H1 (cell line): ENCODE measurements at regions not wholly inside any gene's neighbourhood (a gene's known extent, or its start where the extent isn't known, plus 50 kb on each side); places are given as distances from the start of the nearest gene placed in this dataset.

Experiments used
- CTCF ChIA-PET: fragments of 300-600 bp; sonication (Branson Sonifier 250); formaldehyde crosslinking; loops from one replicate; lab custom pipeline; 2021; ENCODE audit not compliant: partially characterized antibody; lab: Charles Lee
- POLR2A ChIA-PET: fragments of 300-600 bp; sonication (Branson Sonifier 250); formaldehyde crosslinking; loops from one replicate; lab custom pipeline; 2021; ENCODE audit warnings: inconsistent platforms; ENCODE audit not compliant: partially characterized antibody; lab: Charles Lee
- DNase-seq, 2 experiments: peaks; one replicate each; pipeline versions ENCODE4 v3.0.0 to v3.0.0-alpha.2; 2010 to 2022; ENCODE audit warnings: low spot score in 2 of 2, low read depth in 1 of 2, mixed read lengths in 1 of 2
- FAIRE-seq: peaks from 2 replicates; lab custom pipeline; 2011; peaks lifted over from hg19 to GRCh38; lab: Jason Lieb, UNC
- H2AFZ ChIP-seq: 2 replicates; pipeline ENCODE4 v1.8.1; 2012; ENCODE audit warnings: low read length, inconsistent platforms
- H2AK5ac ChIP-seq: 2 replicates; pipeline ENCODE4 v1.6.1; 2013; ENCODE audit warnings: low read depth, low read length
- H2BK120ac ChIP-seq: replicated peaks from 2 replicates; pipeline ENCODE3; 2013; ENCODE audit warnings: low read depth, low read length, inconsistent platforms
- H2BK12ac ChIP-seq: 2 replicates; pipeline ENCODE4 v1.6.1; 2013; ENCODE audit warnings: low read depth, low read length
- H2BK15ac ChIP-seq: 2 replicates; pipeline ENCODE4 v1.6.1; 2013; ENCODE audit warnings: low read length
- H2BK20ac ChIP-seq: 2 replicates; pipeline ENCODE4 v1.6.1; 2013; ENCODE audit warnings: low read length
- H2BK5ac ChIP-seq: 2 replicates; pipeline ENCODE4 v1.6.1; 2013; ENCODE audit warnings: low read depth, low read length
- H3K14ac ChIP-seq: 2 replicates; pipeline ENCODE4 v1.6.1; 2013; ENCODE audit warnings: inconsistent platforms; ENCODE audit not compliant: insufficient read length
- H3K18ac ChIP-seq: 2 replicates; pipeline ENCODE4 v1.6.1; 2013; ENCODE audit warnings: low read length; ENCODE audit errors: extremely low read depth
- H3K23ac ChIP-seq: 2 replicates; pipeline ENCODE4 v1.6.1; 2013; ENCODE audit warnings: inconsistent platforms; ENCODE audit not compliant: insufficient read length
- H3K23me2 ChIP-seq: 2 replicates; pipeline ENCODE4 v1.6.1; 2013; ENCODE audit warnings: low read depth, low read length
- H3K27ac ChIP-seq: 2 replicates; pipeline ENCODE4 v1.6.1; 2011; ENCODE audit warnings: low read depth, low read length, inconsistent platforms
- H3K27me3 ChIP-seq, 4 experiments: replicated peaks in 1 of 4; 1 replicate in 1 of 4; 2 replicates in 3 of 4; pipeline versions ENCODE4 v1.6.1 to v1.8.1; 2011 to 2013; ENCODE audit warnings: low read length in 3 of 4, mild to moderate bottlenecking in 3 of 4, inconsistent platforms in 2 of 4, mixed read lengths in 2 of 4, moderate library complexity in 1 of 4; ENCODE audit not compliant: control insufficient read depth in 3 of 4, insufficient read depth in 3 of 4; ENCODE audit errors: extremely low read depth in 1 of 4
- H3K36me3 ChIP-seq, 4 experiments: 2 replicates each; pipeline versions ENCODE4 v1.6.1 to v1.8.1; 2011 to 2013; ENCODE audit warnings: mild to moderate bottlenecking in 4 of 4, low read length in 3 of 4, moderate library complexity in 2 of 4, control low read depth in 1 of 4, inconsistent platforms in 1 of 4; ENCODE audit not compliant: insufficient read depth in 4 of 4, control insufficient read depth in 2 of 4
- H3K4ac ChIP-seq: replicated peaks from 2 replicates; pipeline ENCODE3; 2013; ENCODE audit warnings: low read length, low read depth, mixed read lengths, inconsistent platforms; ENCODE audit not compliant: insufficient read length
- H3K4me1 ChIP-seq, 4 experiments: replicated peaks in 1 of 4; 1 replicate in 1 of 4; 2 replicates in 3 of 4; pipeline versions ENCODE4 v1.6.1 to v1.8.1; 2011 to 2013; ENCODE audit warnings: low read length in 3 of 4, inconsistent platforms in 2 of 4, mixed read lengths in 1 of 4; ENCODE audit not compliant: insufficient read depth in 4 of 4, control insufficient read depth in 3 of 4
- H3K4me2 ChIP-seq, 2 experiments: 2 replicates each; pipeline versions ENCODE4 v1.6.1 to v1.8.1; 2011 to 2013; ENCODE audit warnings: low read depth in 2 of 2, low read length in 2 of 2, control low read depth in 1 of 2, inconsistent platforms in 1 of 2, mild to moderate bottlenecking in 1 of 2; ENCODE audit not compliant: insufficient read depth in 1 of 2
- H3K4me3 ChIP-seq, 4 experiments: fragments of 200-600, 300-600 bp in 1 of 4; sonication (generic), shearing (Covaris generic), sonication (Bioruptor Twin) in 1 of 4; 2 replicates each; pipeline versions ENCODE4 v1.5.1 to v1.8.1; 2011 to 2016; ENCODE audit warnings: low read length in 4 of 4, low read depth in 3 of 4, control low read depth in 2 of 4, inconsistent platforms in 2 of 4, mild to moderate bottlenecking in 2 of 4, mixed read lengths in 1 of 4, moderate library complexity in 1 of 4; ENCODE audit not compliant: insufficient read depth in 2 of 4; ENCODE audit errors: extremely low read depth in 1 of 4
- H3K56ac ChIP-seq: replicated peaks from 2 replicates; pipeline ENCODE3; 2013; ENCODE audit warnings: low read depth, mild to moderate bottlenecking, mixed read lengths, low read length, inconsistent platforms; ENCODE audit not compliant: insufficient read length
- H3K79me1 ChIP-seq: 2 replicates; pipeline ENCODE4 v1.6.1; 2013; ENCODE audit warnings: low read depth, low read length, control low read depth
- H3K79me2 ChIP-seq, 2 experiments: 2 replicates each; pipeline versions ENCODE4 v1.6.1 to v1.8.1; 2012 to 2013; ENCODE audit warnings: low read length in 2 of 2, mild to moderate bottlenecking in 2 of 2, inconsistent platforms in 1 of 2; ENCODE audit not compliant: insufficient read depth in 2 of 2, control insufficient read depth in 1 of 2
- H3K9ac ChIP-seq, 4 experiments: replicated peaks in 1 of 4; 1 replicate in 1 of 4; 2 replicates in 3 of 4; pipeline versions ENCODE4 v1.6.1 to v1.8.1; 2011 to 2013; ENCODE audit warnings: low read depth in 3 of 4, low read length in 3 of 4, control low read depth in 2 of 4, mild to moderate bottlenecking in 2 of 4, moderate library complexity in 2 of 4, inconsistent platforms in 1 of 4; ENCODE audit errors: extremely low read depth in 1 of 4
- H3K9me3 ChIP-seq, 2 experiments: 2 replicates each; pipeline versions ENCODE4 v1.6.1 to v1.8.1; 2012 to 2013; ENCODE audit warnings: mild to moderate bottlenecking in 2 of 2, moderate library complexity in 2 of 2, control low read depth in 1 of 2, inconsistent platforms in 1 of 2, low read depth in 1 of 2, low read length in 1 of 2, mixed read lengths in 1 of 2; ENCODE audit not compliant: insufficient read depth in 2 of 2
- H4K20me1 ChIP-seq, 2 experiments: replicated peaks in 1 of 2; 2 replicates each; pipeline versions ENCODE3 to v1.8.1; 2011 to 2013; ENCODE audit warnings: inconsistent platforms in 2 of 2, low read length in 2 of 2, mild to moderate bottlenecking in 1 of 2; ENCODE audit not compliant: insufficient read depth in 2 of 2, control insufficient read depth in 1 of 2
- H4K5ac ChIP-seq: 2 replicates; pipeline ENCODE4 v1.6.1; 2013; ENCODE audit warnings: low read length, low read depth, mixed read lengths, inconsistent platforms; ENCODE audit not compliant: insufficient read length
- H4K8ac ChIP-seq: 2 replicates; pipeline ENCODE4 v1.8.0; 2013; ENCODE audit warnings: mild to moderate bottlenecking, moderate library complexity, low read length, inconsistent platforms; ENCODE audit not compliant: insufficient read depth; ENCODE audit errors: extremely low read depth
- H4K91ac ChIP-seq: replicated peaks from 2 replicates; pipeline ENCODE3; 2013; ENCODE audit warnings: low read length, mixed read lengths, inconsistent platforms; ENCODE audit not compliant: insufficient read length
- ATF2 ChIP-seq: IDR thresholded peaks from 2 replicates; pipeline ENCODE4 v1.6.1; 2012; ENCODE audit warnings: low read length, inconsistent platforms
- BACH1 ChIP-seq: IDR thresholded peaks from 2 replicates; pipeline ENCODE4 v1.6.1; 2012; ENCODE audit warnings: low read length, improper control_type of control experiment
- CTBP2 ChIP-seq: IDR thresholded peaks from 2 replicates; pipeline ENCODE4 v1.7.0; 2011; ENCODE audit warnings: borderline replicate concordance, mild to moderate bottlenecking, moderate library complexity, mixed read lengths, low read length; ENCODE audit not compliant: insufficient read depth, insufficient read length
- EZH2 ChIP-seq: fragments of 200-600 bp; sonication (generic); IDR thresholded peaks from 2 replicates; pipeline ENCODE4 v1.7.1; 2012; ENCODE audit warnings: low read depth, mild to moderate bottlenecking, moderate library complexity, low read length, inconsistent platforms; ENCODE audit not compliant: severe bottlenecking
- FOSL1 ChIP-seq: IDR thresholded peaks from 2 replicates; pipeline ENCODE4 v1.6.1; 2011; ENCODE audit warnings: mild to moderate bottlenecking, low read depth, low read length, moderate library complexity; ENCODE audit not compliant: insufficient read depth
- GTF2F1 ChIP-seq: IDR thresholded peaks from 2 replicates; pipeline ENCODE4 v1.6.1; 2012; ENCODE audit warnings: low read depth, low read length, improper control_type of control experiment, borderline replicate concordance
- MAFK ChIP-seq: IDR thresholded peaks from 2 replicates; pipeline ENCODE4 v1.6.1; 2012; ENCODE audit warnings: low read depth, mild to moderate bottlenecking, improper control_type of control experiment, low read length
- POLR2A ChIP-seq, 2 experiments: IDR thresholded peaks; 1 replicate in 1 of 2; 2 replicates in 1 of 2; pipeline ENCODE4 v1.6.1; 2011; ENCODE audit warnings: low read depth in 2 of 2, low read length in 2 of 2, mild to moderate bottlenecking in 2 of 2; ENCODE audit errors: control extremely low read depth in 1 of 2
- RAD21 ChIP-seq, 2 experiments: IDR thresholded peaks in 1 of 2; conservative IDR thresholded peaks in 1 of 2; 2 replicates each; pipeline ENCODE4 v1.6.1; 2011; ENCODE audit warnings: low read depth in 2 of 2, low read length in 2 of 2, improper control_type of control experiment in 1 of 2, inconsistent platforms in 1 of 2, mild to moderate bottlenecking in 1 of 2, moderate library complexity in 1 of 2
- SAP30 ChIP-seq: fragments of 300-600 bp; sonication (generic); IDR thresholded peaks from 2 replicates; pipeline ENCODE4 v1.7.1; 2012; ENCODE audit warnings: low read length, moderate library complexity, mild to moderate bottlenecking, inconsistent platforms; ENCODE audit not compliant: insufficient read depth, insufficient replicate concordance
- WGBS, 2 experiments: shearing (Covaris generic) in 1 of 2; methylation state at CpG; one replicate each; pipeline versions ENCODE4 v1.1.6 to v1.1.7; 2013 to 2015; ENCODE audit warnings: low lambda C conversion rate in 2 of 2, mixed read lengths in 2 of 2, inconsistent platforms in 1 of 2, low coverage in 1 of 2, missing lambda C conversion rate in 1 of 2; ENCODE audit not compliant: insufficient replicate concordance in 2 of 2, insufficient coverage in 1 of 2, insufficient read length in 1 of 2; ENCODE audit errors: extremely low coverage in 1 of 2, missing lambda C conversion rate in 1 of 2; 5-methylcytosine and 5-hydroxymethylcytosine counted together

- Histone ChIP-seq H3K27me3 (no peaks in the 10 kb centered on the region), H4K91ac (no peak overlapping the region), H4K20me1 (no peaks in the 10 kb centered on the region), H2BK20ac (no peak overlapping the region), H3K4me2 (no peak overlapping the region), H3K18ac (no peak overlapping the region), H4K5ac (no peak overlapping the region), H4K8ac (no peak overlapping the region), H3K79me1 (no peaks in the 10 kb centered on the region), H3K23ac (no peak overlapping the region), H2AFZ (no peak overlapping the region), H3K56ac (no peak overlapping the region), H3K9me3 (no peaks in the 10 kb centered on the region), H3K36me3 (no peaks in the 10 kb centered on the region), H3K23me2 (no peaks in the 10 kb centered on the region), H3K4me1 (no peaks in the 10 kb centered on the region), H2BK15ac (no peak overlapping the region), H3K14ac (no peak overlapping the region), H3K9ac (no peak overlapping the region), H2BK5ac (no peak overlapping the region), H3K79me2 (no peaks in the 10 kb centered on the region), H2AK5ac (no peak overlapping the region), H2BK120ac (no peak overlapping the region), H2BK12ac (no peak overlapping the region), H3K4ac (no peak overlapping the region), H3K4me3 (no peak overlapping the region), H3K27ac (no peak overlapping the region)
- FAIRE-seq: no peak
- TF ChIP-seq GTF2F1 (no peak), EZH2 (no peak), SAP30 (no peak), CTBP2 (no peak), FOSL1 (no peak), RAD21 (IDR thresholded peaks at IDR 0.05 in 1 of 2, conservative IDR thresholded peaks at IDR 0.05 in 1 of 2; ENCODE audit: low read depth in 2 of 2, low read length in 2 of 2) (no peak), BACH1 (no peak), ATF2 (no peak), MAFK (no peak), POLR2A (IDR thresholded peaks at IDR 0.05; ENCODE audit: control extremely low read depth in 1 of 2, low read depth in 2 of 2, low read length in 2 of 2) (no peak)
- POLR2A ChIA-PET: no interaction called here
- 89% methylated on average over 1 of the region's 1 CpG; no CpG with 5 or more reads in 1 of the 2 experiments for WGBS, 2 experiments
- no peak for DNase-seq
- CTCF ChIA-PET: interaction anchor here (0.7 to 1.6 kb wide), 2 partner anchors 9 to 187 kb away, joined by 3 to 6 read pairs; no protein-coding TSS in a partner anchor
Measured at GRCh38 chr5:92652756-92653155, 928.3 kb downstream of the NR2F1-AS1 start.
